ENCODE measurements at regions not wholly inside any gene's neighbourhood (a gene's known extent, or its start where the extent isn't known, plus 50 kb on each side); places are given as distances from the start of the nearest gene placed in this dataset.
A peak's percentile ranks its signal among the peaks of the same experiment; 100 is the strongest.

- DNase-seq (ENCODE audit: low read depth) = peak; percentile 37
These were observed 593.9 kb upstream of the NETO1 start for GRCh38 chr18:73461780-73462059.

GRCh38 chr18:73461038-73461779 is 593.4 kb upstream of the NETO1 start:
- no peak for DNase-seq (ENCODE audit: low read depth)

GRCh38 chr18:73458186-73458964 is 590.6 kb upstream of the NETO1 start:
- no peak for DNase-seq (ENCODE audit: low read depth)

DNA sequence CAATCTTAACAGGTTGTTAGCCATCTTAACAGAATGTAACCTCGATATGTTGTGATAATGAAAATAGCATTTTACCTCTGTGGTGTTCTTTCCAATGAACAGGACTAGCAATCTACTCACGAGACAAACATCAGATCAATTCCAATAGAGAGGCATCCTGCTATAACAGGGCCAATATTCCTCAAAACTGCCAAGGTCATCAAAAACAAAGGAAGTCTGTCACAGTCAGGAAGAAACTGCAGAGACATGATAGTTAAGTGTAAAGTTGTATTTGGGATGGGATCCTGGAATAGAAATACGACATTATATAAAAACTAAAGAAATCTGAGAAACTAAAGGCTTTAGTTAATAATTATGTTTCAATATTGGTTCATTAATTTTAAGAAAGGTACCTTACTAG is 588.9 kb upstream of the NETO1 start:
- DNase-seq (ENCODE audit: low read depth) = no peak

DNA sequence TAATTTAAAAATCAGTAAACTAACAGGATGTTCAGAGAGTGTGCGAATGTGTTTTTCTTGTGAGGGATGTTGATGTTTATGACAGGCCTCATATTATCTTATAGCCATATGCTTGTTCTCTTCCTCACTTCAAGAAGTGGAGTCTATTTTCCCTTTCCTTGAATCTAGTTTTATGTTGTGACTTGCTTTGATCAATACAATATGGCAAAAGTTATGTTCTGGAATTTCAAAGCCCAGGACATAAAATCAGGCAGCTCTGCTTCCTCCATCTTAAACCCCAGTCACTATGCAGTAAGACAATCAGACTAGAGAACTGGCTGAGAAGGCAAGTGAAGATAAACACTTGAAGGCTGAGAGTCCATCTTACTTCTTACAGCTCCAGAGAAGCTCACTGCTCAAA is 585.1 kb upstream of the NETO1 start:
- no peak for DNase-seq (ENCODE audit: low read depth)

- peak; percentile 47 for DNase-seq (ENCODE audit: low read depth)
These were observed 578.7 kb upstream of the NETO1 start for GRCh38 chr18:73446502-73446901.

GRCh38 chr18:73431620-73432019 is 563.8 kb upstream of the NETO1 start:
- no peak for DNase-seq (ENCODE audit: low read depth)

GRCh38 chr18:73421010-73421409 is 553.2 kb upstream of the NETO1 start:
- DNase-seq (ENCODE audit: low read depth) = no peak

GRCh38 chr18:73419531-73419930 is 551.7 kb upstream of the NETO1 start:
- no peak for DNase-seq (ENCODE audit: low read depth)

DNA sequence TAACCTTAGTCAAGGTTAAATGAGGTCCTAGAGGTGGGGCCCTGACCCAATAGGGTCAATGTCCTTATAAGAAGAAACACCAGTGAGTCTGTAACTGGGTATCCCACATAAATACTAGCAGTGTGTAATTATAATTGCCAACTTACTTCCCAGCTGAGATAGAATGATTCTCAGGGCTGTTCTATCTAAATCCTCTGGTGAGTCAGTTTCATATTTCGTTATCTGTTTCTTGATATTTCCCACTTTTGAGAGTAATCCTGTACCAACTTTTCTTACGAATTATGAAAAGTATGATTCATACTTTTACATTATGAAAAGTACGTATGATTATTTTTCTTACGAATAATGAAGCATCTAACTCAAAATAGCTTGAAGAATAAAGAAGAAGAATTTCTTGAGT is 546.8 kb upstream of the NETO1 start:
- DNase-seq (ENCODE audit: low read depth) = no peak

GRCh38 chr18:73414069-73414468 is 546.3 kb upstream of the NETO1 start:
- DNase-seq (ENCODE audit: low read depth) = no peak

GRCh38 chr18:73409242-73409641 is 541.5 kb upstream of the NETO1 start:
- DNase-seq (ENCODE audit: low read depth) = no peak

DNA sequence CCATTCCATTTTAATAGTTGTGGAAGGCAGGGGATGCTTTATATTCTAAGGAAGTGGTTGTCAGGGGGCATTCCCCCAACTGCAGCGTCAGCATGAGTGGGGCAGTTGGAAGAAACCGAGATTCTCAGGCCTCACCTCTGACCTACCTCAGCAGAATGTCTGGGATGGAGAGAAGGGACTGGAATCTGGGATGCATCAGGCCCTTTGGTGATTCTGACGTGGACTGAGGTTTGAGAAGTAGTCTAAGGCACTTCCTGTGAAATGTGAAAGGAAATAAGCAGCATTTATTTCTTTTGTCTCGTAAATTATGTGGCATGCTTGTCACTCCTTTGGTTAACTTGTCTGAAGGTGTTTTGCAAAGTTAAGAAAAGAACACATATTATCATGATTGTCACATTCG is 540.7 kb upstream of the NETO1 start:
- DNase-seq (ENCODE audit: low read depth) = no peak

GRCh38 chr18:73407506-73407905 is 539.7 kb upstream of the NETO1 start:
- DNase-seq (ENCODE audit: low read depth) = peak; percentile 15

- no peak for DNase-seq (ENCODE audit: low read depth)
These were observed 516.5 kb upstream of the NETO1 start for GRCh38 chr18:73384246-73384645.

GRCh38 chr18:73381699-73382036 is 513.9 kb upstream of the NETO1 start:
- DNase-seq (ENCODE audit: low read depth) = no peak

GRCh38 chr18:73381016-73381698 is 513.4 kb upstream of the NETO1 start:
- DNase-seq (ENCODE audit: low read depth) = no peak

GRCh38 chr18:73366713-73367112 is 498.9 kb upstream of the NETO1 start:
- DNase-seq (ENCODE audit: low read depth) = no peak

GRCh38 chr18:73365018-73365417 is 497.2 kb upstream of the NETO1 start:
- peak; percentile 65 for DNase-seq (ENCODE audit: low read depth)

DNA sequence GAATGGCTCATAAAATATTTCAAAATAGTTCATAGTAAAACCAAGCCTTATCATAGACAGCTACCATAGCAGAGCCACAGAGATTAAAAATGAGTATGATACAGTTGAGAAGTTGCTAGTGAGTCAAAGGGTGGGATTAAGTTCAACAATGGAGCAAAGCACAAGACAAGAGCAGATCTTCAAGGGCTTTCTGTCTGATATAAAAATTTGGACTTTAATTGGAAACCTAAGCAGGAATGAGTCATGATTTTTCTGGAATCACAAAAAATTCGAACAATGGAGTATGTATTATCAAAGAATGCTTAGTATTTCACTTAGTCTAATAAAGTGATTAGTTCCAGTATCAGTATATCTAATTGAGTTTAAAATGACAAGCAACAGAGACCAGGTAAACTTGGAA is 487.3 kb upstream of the NETO1 start:
- DNase-seq (ENCODE audit: low read depth) = peak; percentile 19

DNA sequence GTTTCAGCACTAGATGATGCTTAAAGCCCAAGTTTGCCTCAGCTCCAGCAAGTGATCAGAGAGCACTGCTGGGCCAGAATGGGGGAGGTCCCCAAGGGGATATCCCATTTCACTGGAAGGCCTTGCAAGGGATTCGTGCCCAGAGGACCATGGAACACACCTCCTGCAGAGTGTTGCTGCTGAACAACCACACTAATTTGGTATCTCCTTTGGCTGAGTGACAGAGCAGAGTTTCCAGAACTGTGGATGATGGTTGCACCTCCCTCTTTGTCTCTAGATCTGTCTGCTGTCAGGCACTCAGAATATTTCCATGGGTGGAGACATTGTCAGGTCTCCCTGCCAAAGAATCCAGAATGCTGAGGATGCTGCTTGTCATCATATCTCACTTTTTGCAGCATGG is 484.8 kb upstream of the NETO1 start:
- DNase-seq (ENCODE audit: low read depth) = no peak

DNA sequence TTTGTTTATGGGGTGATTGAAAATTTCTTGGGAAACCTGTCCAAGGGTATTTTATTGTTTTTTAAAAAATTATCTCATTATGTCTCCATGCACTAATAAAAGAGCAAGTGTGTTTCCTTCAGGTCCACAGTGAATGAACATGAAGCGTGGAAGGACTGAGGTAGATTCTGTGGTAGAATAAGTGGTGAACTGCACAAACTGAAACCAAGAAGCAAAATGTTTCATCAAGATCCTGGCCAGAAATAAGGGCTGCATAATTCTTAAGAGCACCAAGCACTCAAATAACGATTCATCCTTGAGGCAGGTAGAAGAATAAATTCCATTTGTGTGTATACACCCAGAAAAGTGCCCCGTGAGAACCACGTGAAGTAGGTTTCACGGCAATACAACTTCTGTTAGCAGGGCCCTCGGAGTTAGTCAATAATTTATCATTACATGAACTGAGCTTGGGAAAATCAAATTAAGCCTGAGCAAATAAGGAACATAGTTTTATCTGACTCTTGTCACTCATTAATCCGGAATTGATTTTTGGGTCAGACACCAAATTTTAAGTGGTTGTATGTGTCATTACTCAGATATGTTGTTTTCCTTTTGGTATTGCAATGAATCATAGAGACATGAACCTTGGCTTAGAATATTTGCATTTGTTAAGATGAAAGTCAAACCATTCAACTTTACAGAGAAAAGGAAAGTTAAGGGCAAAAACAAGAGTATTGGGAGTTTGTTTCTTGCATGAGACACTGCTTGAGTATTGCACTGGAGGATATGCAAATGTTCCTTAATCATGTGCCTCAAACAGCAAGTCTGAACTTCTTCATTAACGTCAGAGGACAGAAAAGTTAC is 472.6 kb upstream of the NETO1 start:
- DNase-seq (ENCODE audit: low read depth) = peak; percentile 61
